Keratinocyte (primary cell): ENCODE measurements at regions not wholly inside any gene's neighbourhood (a gene's known extent, or its start where the extent isn't known, plus 50 kb on each side); places are given as distances from the start of the nearest gene placed in this dataset.

Experiments
- DNase-seq: peaks from one replicate; pipeline ENCODE4 v3.0.0-alpha.2; 2011; ENCODE audit warnings: low read depth, missing footprints, low spot score
- FAIRE-seq: peaks from 2 replicates; lab custom pipeline; 2011; peaks lifted over from hg19 to GRCh38; lab: Jason Lieb, UNC
- H2AFZ ChIP-seq: 2 replicates; pipeline ENCODE4 v1.6.0; 2012; ENCODE audit warnings: low read length, control low read depth, inconsistent platforms; ENCODE audit not compliant: control insufficient read depth
- H3K27ac ChIP-seq: 2 replicates; pipeline ENCODE4 v1.5.1; 2011; ENCODE audit warnings: low read length; ENCODE audit not compliant: control insufficient read depth, insufficient read depth
- H3K27me3 ChIP-seq: 3 replicates; pipeline ENCODE4 v1.6.0; 2011; ENCODE audit warnings: low read length; ENCODE audit not compliant: control insufficient read depth, insufficient read depth; ENCODE audit errors: extremely low read depth
- H3K36me3 ChIP-seq, 2 experiments: 2 replicates in 1 of 2; 3 replicates in 1 of 2; pipeline ENCODE4 v1.5.1; 2011; ENCODE audit warnings: low read length in 2 of 2, mild to moderate bottlenecking in 1 of 2; ENCODE audit not compliant: control insufficient read depth in 2 of 2, insufficient read depth in 2 of 2; ENCODE audit errors: extremely low read depth in 1 of 2
- H3K4me1 ChIP-seq: 3 replicates; pipeline ENCODE4 v1.5.1; 2011; ENCODE audit warnings: low read length; ENCODE audit not compliant: control insufficient read depth, insufficient read depth; ENCODE audit errors: extremely low read depth
- H3K4me2 ChIP-seq: 3 replicates; pipeline ENCODE4 v1.6.0; 2011; ENCODE audit warnings: low read depth, low read length; ENCODE audit not compliant: control insufficient read depth, insufficient read depth; ENCODE audit errors: extremely low read depth
- H3K4me3 ChIP-seq, 3 experiments: fragments of 200-600 bp in 1 of 3; sonication (generic) in 1 of 3; 2 replicates in 2 of 3; 3 replicates in 1 of 3; pipeline ENCODE4 v1.5.1; 2011 to 2016; ENCODE audit warnings: low read length in 3 of 3, mild to moderate bottlenecking in 3 of 3, control low read depth in 2 of 3, inconsistent platforms in 1 of 3, low read depth in 1 of 3, mixed read lengths in 1 of 3, mixed run types in 1 of 3, moderate library complexity in 1 of 3; ENCODE audit not compliant: control insufficient read depth in 2 of 3, insufficient read depth in 2 of 3; ENCODE audit errors: extremely low read depth in 1 of 3
- H3K79me2 ChIP-seq: 2 replicates; pipeline ENCODE4 v1.6.0; 2012; ENCODE audit warnings: low read length; ENCODE audit not compliant: control insufficient read depth, insufficient read depth
- H3K9ac ChIP-seq: 3 replicates; pipeline ENCODE4 v1.6.0; 2011; ENCODE audit warnings: low read length; ENCODE audit not compliant: control insufficient read depth, insufficient read depth; ENCODE audit errors: extremely low read depth
- H3K9me1 ChIP-seq: 3 replicates; pipeline ENCODE4 v1.6.0; 2011; ENCODE audit warnings: low read length; ENCODE audit not compliant: control insufficient read depth, insufficient read depth; ENCODE audit errors: extremely low read depth
- H3K9me3 ChIP-seq: 2 replicates; pipeline ENCODE4 v1.5.1; 2012; ENCODE audit warnings: low read depth, low read length; ENCODE audit not compliant: control insufficient read depth
- H4K20me1 ChIP-seq: 3 replicates; pipeline ENCODE4 v1.6.0; 2011; ENCODE audit warnings: low read length; ENCODE audit not compliant: control insufficient read depth, insufficient read depth; ENCODE audit errors: extremely low read depth
- EZH2 ChIP-seq: IDR thresholded peaks from one replicate; pipeline ENCODE4 v1.6.1; 2012; ENCODE audit warnings: inconsistent platforms, mild to moderate bottlenecking, low read length, moderate library complexity
- dilution Hi-C: fragments of 300-500 bp; cut with MboI; formaldehyde crosslinking; loops from one replicate; pipeline ENCODE4 v1.7.0; 2020; ENCODE audit warnings: low sequenced_read_pairs; ENCODE audit not compliant: extremely low pct_ligation_motif_present
- TF ChIP-seq, protein P1 (sequence below), 3 experiments: IDR thresholded peaks in 1 of 3; conservative IDR thresholded peaks in 1 of 3; optimal IDR thresholded peaks in 1 of 3; 2 replicates in 2 of 3; 3 replicates in 1 of 3; pipeline versions ENCODE3 to v1.5.1; 2011; ENCODE audit warnings: low read length in 3 of 3, mild to moderate bottlenecking in 3 of 3, moderate library complexity in 2 of 3, control low read depth in 1 of 3, inconsistent platforms in 1 of 3; ENCODE audit not compliant: insufficient read depth in 2 of 3; ENCODE audit errors: extremely low read depth in 1 of 3

DNA sequence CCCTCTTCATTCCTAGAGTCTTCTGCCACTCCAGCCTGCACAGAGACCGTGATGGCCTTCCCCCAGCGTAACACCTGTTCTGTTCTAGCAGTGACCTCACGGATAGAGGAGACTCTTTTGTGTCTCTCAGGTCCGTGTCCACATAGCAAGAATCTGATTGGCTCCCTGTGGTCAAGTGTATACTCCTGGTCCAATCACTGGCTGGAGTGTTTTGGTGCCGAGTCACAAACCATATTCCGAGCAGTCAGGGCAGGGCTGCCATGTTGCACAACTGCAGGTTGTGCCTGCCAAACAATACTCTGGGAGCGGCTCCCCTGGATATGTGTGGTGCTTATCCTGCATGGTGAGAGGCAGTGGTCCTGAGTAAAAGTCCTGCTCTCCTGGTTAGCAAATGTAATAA is 402.4 kb downstream of the KCNRG start:
- no peak for TF ChIP-seq EZH2
- FAIRE-seq (no peak), DNase-seq (no peak)
- H3K4me2 ChIP-seq = no peak overlapping the region
- H3K27ac ChIP-seq = no peak overlapping the region
- no peaks in the 10 kb centered on the region for H3K36me3 ChIP-seq
- no peaks in the 10 kb centered on the region for H4K20me1 ChIP-seq
- H3K9me3 ChIP-seq = no peaks in the 10 kb centered on the region
- H3K4me1 ChIP-seq = peaks cover 3% of the 10 kb centered on the region
- no peaks in the 10 kb centered on the region for H3K79me2 ChIP-seq
- no peaks in the 10 kb centered on the region for H3K9me1 ChIP-seq
- dilution Hi-C loops = no loop called here
- no peak overlapping the region for H2AFZ ChIP-seq
- no peak overlapping the region for H3K4me3 ChIP-seq
- H3K9ac ChIP-seq = no peak overlapping the region
- H3K27me3 ChIP-seq = no peaks in the 10 kb centered on the region

DNA sequence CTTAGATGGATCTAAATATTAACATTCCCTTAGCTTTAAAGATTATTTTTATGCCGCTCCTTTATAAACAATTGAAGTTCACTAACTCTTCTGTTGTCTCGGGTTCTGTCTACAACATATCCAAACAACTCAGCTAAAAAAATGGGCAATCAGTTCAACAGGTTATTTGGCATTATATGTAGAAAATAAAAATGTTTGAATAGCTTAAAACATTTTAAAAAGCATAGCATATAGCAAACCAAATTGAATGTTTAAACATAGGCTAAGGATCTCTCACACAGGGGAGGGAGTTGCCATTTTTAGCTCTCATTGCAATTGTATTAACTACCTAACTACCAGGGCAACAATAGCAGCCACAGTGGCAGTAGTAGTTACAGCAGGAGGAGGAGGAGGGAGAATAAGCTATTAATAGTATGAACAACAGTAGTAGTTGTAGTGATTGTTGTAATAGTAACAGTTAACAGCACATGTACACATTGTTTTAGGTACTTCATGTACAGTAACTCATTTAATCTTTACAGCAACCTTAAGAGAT is 404.2 kb downstream of the KCNRG start:
- FAIRE-seq (no peak), DNase-seq (no peak)
- TF ChIP-seq EZH2 = no peak
- TF ChIP-seq, protein P1, sequence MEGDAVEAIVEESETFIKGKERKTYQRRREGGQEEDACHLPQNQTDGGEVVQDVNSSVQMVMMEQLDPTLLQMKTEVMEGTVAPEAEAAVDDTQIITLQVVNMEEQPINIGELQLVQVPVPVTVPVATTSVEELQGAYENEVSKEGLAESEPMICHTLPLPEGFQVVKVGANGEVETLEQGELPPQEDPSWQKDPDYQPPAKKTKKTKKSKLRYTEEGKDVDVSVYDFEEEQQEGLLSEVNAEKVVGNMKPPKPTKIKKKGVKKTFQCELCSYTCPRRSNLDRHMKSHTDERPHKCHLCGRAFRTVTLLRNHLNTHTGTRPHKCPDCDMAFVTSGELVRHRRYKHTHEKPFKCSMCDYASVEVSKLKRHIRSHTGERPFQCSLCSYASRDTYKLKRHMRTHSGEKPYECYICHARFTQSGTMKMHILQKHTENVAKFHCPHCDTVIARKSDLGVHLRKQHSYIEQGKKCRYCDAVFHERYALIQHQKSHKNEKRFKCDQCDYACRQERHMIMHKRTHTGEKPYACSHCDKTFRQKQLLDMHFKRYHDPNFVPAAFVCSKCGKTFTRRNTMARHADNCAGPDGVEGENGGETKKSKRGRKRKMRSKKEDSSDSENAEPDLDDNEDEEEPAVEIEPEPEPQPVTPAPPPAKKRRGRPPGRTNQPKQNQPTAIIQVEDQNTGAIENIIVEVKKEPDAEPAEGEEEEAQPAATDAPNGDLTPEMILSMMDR (optimal IDR thresholded peaks at IDR 0.05 in 1 of 3, IDR thresholded peaks at IDR 0.05 in 1 of 3, conservative IDR thresholded peaks at IDR 0.05 in 1 of 3; ENCODE audit: extremely low read depth in 1 of 3, insufficient read depth in 2 of 3, low read length in 3 of 3) = no peak
- Histone ChIP-seq H2AFZ (no peak overlapping the region), H3K4me1 (peaks cover 3% of the 10 kb centered on the region), H3K27ac (no peak overlapping the region), H3K36me3 (no peaks in the 10 kb centered on the region), H3K4me2 (no peak overlapping the region), H3K79me2 (no peaks in the 10 kb centered on the region), H3K9ac (no peak overlapping the region), H3K9me3 (no peaks in the 10 kb centered on the region), H3K27me3 (no peaks in the 10 kb centered on the region), H3K9me1 (no peaks in the 10 kb centered on the region), H3K4me3 (no peak overlapping the region), H4K20me1 (no peaks in the 10 kb centered on the region)
- dilution Hi-C loops = no loop called here

DNA sequence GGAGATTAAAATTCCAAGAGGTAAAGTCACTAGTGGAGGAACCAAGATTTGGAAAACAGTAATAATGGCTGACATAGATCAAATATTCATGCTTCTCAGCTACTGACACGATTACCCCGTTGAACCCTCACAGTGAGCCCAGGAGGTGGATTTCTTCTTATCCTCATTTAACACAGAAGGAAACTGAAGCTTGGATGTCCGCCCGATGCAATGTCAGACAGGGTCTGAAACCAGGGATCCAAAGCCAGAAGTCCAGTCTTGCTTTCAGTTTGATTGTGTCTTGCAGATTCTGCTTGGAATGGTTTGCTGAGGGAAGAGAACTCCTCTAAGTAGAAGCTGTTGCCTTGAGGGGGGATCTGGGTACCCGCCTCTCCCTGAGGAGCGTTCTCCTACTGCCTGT is 404.7 kb downstream of the KCNRG start:
- H3K9me1 ChIP-seq = no peaks in the 10 kb centered on the region
- FAIRE-seq (no peak), DNase-seq (no peak)
- H3K9ac ChIP-seq = no peak overlapping the region
- no peak overlapping the region for H2AFZ ChIP-seq
- no peaks in the 10 kb centered on the region for H3K9me3 ChIP-seq
- H3K27me3 ChIP-seq = no peaks in the 10 kb centered on the region
- no peak overlapping the region for H3K4me2 ChIP-seq
- TF ChIP-seq, protein P1 (optimal IDR thresholded peaks at IDR 0.05 in 1 of 3, IDR thresholded peaks at IDR 0.05 in 1 of 3, conservative IDR thresholded peaks at IDR 0.05 in 1 of 3; ENCODE audit: extremely low read depth in 1 of 3, insufficient read depth in 2 of 3, low read length in 3 of 3) = no peak
- no peak for TF ChIP-seq EZH2
- H3K36me3 ChIP-seq = no peaks in the 10 kb centered on the region
- dilution Hi-C loops = no loop called here
- peaks cover 3% of the 10 kb centered on the region for H3K4me1 ChIP-seq
- H3K4me3 ChIP-seq = no peak overlapping the region
- no peak overlapping the region for H3K27ac ChIP-seq
- H4K20me1 ChIP-seq = no peaks in the 10 kb centered on the region
- no peaks in the 10 kb centered on the region for H3K79me2 ChIP-seq
